Kidney epithelial cell (primary cell): ENCODE measurements at regions not wholly inside any gene's neighbourhood (a gene's known extent, or its start where the extent isn't known, plus 50 kb on each side); places are given as distances from the start of the nearest gene placed in this dataset.

Source experiments
- DNase-seq: peaks from one replicate; pipeline ENCODE4 v3.0.0-alpha.2; 2010; ENCODE audit warnings: low read depth
- H3K27me3 ChIP-seq: 2 replicates; pipeline ENCODE4 v1.6.0; 2011; ENCODE audit warnings: low read length; ENCODE audit not compliant: control insufficient read depth, insufficient read depth
- H3K36me3 ChIP-seq: 2 replicates; pipeline ENCODE4 v1.5.1; 2011; ENCODE audit warnings: low read length; ENCODE audit not compliant: control insufficient read depth, insufficient read depth
- H3K4me3 ChIP-seq: 2 replicates; pipeline ENCODE4 v1.5.1; 2011; ENCODE audit warnings: low read depth, mild to moderate bottlenecking, control low read depth, low read length
- CTCF ChIP-seq: IDR thresholded peaks from 2 replicates; pipeline ENCODE4 v1.5.1; 2011; ENCODE audit warnings: mild to moderate bottlenecking, moderate library complexity, low read length, control low read depth, inconsistent platforms; ENCODE audit not compliant: insufficient read depth, poor library complexity, severe bottlenecking

DNA sequence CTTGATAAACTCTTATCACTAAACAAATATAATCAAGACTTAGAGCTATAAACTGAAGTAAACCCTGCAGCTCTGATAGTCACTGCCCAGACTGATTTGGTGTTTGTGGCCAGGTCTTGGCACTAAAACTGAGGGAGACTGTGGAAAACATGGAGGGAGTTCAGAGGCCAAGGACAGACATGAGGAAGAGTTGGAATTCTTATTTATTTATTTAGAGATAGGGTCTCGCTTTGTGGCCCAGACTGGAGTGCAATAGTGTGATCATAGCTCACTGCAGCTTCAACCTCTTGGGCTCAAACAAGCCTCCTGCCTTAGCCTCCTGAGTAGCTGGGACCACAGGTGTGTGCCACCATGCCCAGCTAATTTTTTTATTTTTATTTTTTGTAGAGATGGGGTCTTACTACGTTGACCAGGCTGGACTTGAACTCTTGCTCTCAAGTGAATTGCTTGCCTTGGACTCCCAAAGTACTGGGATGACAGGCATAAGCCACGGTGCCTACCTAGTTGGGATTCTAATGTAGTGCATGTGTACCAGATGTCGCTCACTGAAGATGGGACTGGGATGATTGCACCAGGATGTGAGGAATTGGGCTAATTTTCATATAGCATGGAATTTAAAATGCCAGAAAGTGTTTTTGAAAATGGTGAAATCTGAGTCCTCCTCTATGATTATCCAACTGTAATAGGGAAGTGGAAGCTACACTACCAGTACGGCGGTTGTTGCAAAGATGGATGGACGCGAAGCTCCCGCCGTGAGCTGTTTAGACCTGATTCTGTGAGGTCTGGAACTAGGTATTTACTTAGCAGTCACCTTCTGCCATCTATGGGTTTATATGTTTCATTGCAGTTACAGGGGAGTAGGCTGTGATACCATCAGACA lies 52.7 kb upstream of the CTLA4 start:
- no peak for DNase-seq
- no peaks in the 10 kb centered on the region for H3K27me3 ChIP-seq
- peak; percentile 61 for TF ChIP-seq CTCF

GRCh38 chr2:203815541-203815898 lies 52.1 kb upstream of the CTLA4 start:
- no peaks in the 10 kb centered on the region for H3K36me3 ChIP-seq
- no peak for TF ChIP-seq CTCF
- H3K27me3 ChIP-seq: no peaks in the 10 kb centered on the region
- no peak overlapping the region for H3K4me3 ChIP-seq
- no peak for DNase-seq

More for the DNA sequence above, 52.7 kb upstream of the CTLA4 start:
- Histone ChIP-seq H3K4me3 (no peak overlapping the region), H3K36me3 (no peaks in the 10 kb centered on the region)

GRCh38 chr2:203817147-203817546 lies 50.4 kb upstream of the CTLA4 start:
- Histone ChIP-seq H3K36me3 (no peaks in the 10 kb centered on the region), H3K27me3 (peaks cover 2% of the 10 kb centered on the region), H3K4me3 (no peak overlapping the region)
- no peak for TF ChIP-seq CTCF
- no peak for DNase-seq
